ENCODE measurements at regions not wholly inside any gene's neighbourhood (a gene's known extent, or its start where the extent isn't known, plus 50 kb on each side); places are given as distances from the start of the nearest gene placed in this dataset.
"Not testable (repeated sequence)": the region's sequence is repeated elsewhere in the genome, so short reads cannot be mapped to it uniquely, and the experiment has no call there.

DNA sequence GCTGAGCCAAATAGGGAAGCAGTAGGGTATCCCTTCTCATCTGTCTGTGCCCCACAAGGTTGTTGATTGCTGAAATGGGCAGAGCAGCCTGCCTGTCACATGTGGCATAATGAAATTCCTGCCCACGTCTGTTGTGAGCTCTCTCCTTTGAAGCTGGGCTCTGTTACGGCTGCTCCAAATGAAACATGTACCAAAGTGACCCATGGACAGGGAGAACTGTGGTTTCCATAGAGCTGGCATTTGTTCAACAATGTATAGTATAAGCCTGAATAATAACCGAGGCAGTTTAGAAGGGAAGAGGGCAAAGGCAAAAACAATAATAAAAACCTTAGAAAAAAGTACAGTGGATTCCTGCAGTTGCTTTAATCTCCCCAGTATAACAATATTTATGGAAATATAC lies 149.7 kb downstream of the LYPLAL1 start:
- no peaks in the 10 kb centered on the region for H3K36me3 ChIP-seq (ENCODE audit: low read depth)
- no peaks in the 10 kb centered on the region for H3K9me3 ChIP-seq
- intact Hi-C loops (cut with DNase I, micrococcal nuclease), result no loop called here
- no peaks in the 10 kb centered on the region for H3K4me1 ChIP-seq (ENCODE audit: low read depth)
- ATAC-seq (no peak), DNase-seq (no peak)
- no peak overlapping the region for H3K4me3 ChIP-seq
- TF ChIP-seq, protein P1, sequence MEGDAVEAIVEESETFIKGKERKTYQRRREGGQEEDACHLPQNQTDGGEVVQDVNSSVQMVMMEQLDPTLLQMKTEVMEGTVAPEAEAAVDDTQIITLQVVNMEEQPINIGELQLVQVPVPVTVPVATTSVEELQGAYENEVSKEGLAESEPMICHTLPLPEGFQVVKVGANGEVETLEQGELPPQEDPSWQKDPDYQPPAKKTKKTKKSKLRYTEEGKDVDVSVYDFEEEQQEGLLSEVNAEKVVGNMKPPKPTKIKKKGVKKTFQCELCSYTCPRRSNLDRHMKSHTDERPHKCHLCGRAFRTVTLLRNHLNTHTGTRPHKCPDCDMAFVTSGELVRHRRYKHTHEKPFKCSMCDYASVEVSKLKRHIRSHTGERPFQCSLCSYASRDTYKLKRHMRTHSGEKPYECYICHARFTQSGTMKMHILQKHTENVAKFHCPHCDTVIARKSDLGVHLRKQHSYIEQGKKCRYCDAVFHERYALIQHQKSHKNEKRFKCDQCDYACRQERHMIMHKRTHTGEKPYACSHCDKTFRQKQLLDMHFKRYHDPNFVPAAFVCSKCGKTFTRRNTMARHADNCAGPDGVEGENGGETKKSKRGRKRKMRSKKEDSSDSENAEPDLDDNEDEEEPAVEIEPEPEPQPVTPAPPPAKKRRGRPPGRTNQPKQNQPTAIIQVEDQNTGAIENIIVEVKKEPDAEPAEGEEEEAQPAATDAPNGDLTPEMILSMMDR (IDR thresholded peaks at IDR 0.05), result no peak

DNA sequence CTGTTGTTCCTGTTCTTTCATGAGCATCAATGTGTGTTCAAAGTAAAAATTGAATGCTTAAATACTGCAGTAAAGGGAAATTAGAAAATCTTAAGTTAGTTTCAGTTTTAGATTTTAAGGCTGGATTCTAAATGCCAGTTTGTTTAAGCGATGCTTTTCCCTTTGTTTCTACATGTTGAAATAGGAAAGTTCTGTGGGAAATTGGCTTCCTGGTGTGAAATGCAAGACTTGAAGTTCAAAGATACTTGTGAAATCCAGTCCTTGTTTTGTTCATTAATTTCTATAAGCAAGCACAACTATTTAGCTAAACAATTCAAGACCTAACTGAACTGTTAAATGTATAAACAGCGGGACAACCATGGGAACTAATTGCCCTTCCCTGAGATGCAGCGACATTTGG lies 149.1 kb downstream of the LYPLAL1 start:
- Histone ChIP-seq H3K9me3 (no peaks in the 10 kb centered on the region), H3K36me3 (ENCODE audit: low read depth) (no peaks in the 10 kb centered on the region), H3K4me3 (no peak overlapping the region), H3K4me1 (ENCODE audit: low read depth) (no peaks in the 10 kb centered on the region)
- DNase-seq, result no peak
- intact Hi-C loops (cut with DNase I, micrococcal nuclease), result no loop called here
- ATAC-seq, result no peak
- TF ChIP-seq, protein P1 (IDR thresholded peaks at IDR 0.05), result no peak

DNA sequence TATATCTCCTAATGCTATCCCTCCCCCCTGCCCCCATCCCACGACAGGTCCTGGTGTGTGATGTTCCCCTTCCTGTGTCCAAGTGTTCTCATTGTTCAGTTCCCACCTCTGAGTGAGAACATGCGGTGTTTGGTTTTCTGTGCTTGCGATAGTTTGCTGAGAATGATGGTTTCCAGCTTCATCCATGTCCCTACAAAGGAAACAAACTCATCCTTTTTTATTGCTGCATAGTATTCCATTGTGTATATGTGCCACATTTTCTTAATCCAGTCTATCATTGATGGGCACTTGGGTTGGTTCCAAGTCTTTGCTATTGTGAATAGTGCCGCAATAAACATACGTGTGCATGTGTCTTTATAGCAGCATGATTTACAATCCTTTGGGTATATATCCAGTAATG lies 146.9 kb downstream of the LYPLAL1 start:
- intact Hi-C loops (cut with DNase I, micrococcal nuclease); H3K4me1 ChIP-seq (ENCODE audit: low read depth); ATAC-seq; H3K36me3 ChIP-seq (ENCODE audit: low read depth); H3K9me3 ChIP-seq; H3K4me3 ChIP-seq; DNase-seq: not testable (repeated sequence)

DNA sequence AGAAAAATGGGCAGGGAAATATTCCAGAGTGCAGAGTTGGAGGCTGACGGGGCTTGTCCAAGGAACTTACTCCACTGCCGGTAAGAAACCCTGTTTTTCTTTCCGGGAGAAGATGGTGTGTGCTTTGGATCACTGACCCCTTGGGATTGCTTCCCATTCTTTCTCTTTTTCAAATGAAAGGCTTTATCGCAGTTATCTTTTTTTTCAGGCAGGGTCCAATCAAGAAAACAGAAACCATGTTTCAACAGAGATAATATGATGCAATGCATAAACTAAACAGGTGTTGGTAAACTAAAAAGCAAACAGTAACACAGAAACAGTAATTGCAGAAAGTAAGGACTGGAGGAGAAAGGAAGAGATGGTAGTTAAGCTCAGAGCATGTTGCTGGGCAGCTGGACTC lies 145.1 kb downstream of the LYPLAL1 start:
- DNase-seq (no peak), ATAC-seq (no peak)
- Histone ChIP-seq H3K4me3 (no peak overlapping the region), H3K9me3 (peaks cover 5% of the 10 kb centered on the region), H3K36me3 (ENCODE audit: low read depth) (no peaks in the 10 kb centered on the region), H3K4me1 (ENCODE audit: low read depth) (no peaks in the 10 kb centered on the region)
- intact Hi-C loops (cut with DNase I, micrococcal nuclease), result no loop called here
- TF ChIP-seq, protein P1 (IDR thresholded peaks at IDR 0.05), result no peak

DNA sequence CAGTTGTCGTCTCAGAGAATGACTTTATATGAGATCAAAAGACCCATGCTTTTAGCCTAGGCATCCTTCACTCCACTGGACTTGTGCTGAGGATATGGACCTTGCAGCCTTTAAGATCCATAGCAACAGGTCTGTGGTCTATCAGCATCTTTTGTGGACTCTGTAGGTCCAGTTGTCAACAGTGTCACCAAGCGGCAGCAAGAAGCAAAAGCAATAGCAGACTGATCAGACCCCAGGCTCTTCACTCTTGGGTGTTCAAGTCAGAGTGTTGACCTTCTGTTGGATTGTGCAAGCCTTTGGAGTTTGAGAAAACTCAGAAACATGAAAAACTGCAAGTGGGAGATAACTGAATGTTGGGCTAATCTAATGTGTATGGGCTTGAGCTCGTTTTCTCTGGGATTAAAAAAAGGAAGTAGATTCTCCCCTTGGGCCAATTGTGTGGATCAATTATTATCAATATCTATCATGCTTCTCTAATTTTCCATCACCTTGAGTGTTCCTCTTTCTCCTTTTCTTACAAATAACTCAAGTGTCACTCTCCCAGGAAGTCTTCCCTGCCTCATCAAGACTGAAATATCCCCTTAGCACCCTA lies 144.2 kb downstream of the LYPLAL1 start:
- intact Hi-C loops (cut with DNase I, micrococcal nuclease), result no loop called here
- Histone ChIP-seq H3K4me1 (ENCODE audit: low read depth) (no peaks in the 10 kb centered on the region), H3K36me3 (ENCODE audit: low read depth) (no peaks in the 10 kb centered on the region), H3K9me3 (peaks cover 5% of the 10 kb centered on the region), H3K4me3 (no peak overlapping the region)
- no peak for DNase-seq
- TF ChIP-seq, protein P1 (IDR thresholded peaks at IDR 0.05), result no peak
- ATAC-seq, result no peak

DNA sequence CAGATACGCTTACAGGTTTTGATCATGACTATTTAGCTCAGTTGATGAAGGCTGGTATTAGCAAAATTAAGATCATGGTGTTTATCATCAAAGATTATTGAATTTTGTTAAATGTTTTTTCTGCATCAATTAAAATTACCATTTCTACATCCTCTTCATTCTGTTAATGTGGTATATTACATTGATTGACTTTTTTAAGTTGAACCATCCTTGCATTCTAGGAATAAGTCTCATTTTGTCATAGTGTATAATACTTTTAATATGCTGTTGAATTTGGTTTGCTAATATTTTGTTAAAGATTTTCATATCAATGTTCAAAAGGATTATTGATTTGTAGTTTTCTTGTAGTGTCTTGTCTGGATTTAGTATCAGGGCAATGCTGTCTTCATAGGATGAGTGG lies 142.4 kb downstream of the LYPLAL1 start:
- Histone ChIP-seq H3K36me3 (ENCODE audit: low read depth) (no peaks in the 10 kb centered on the region), H3K4me1 (ENCODE audit: low read depth) (no peaks in the 10 kb centered on the region), H3K9me3 (peaks cover 5% of the 10 kb centered on the region), H3K4me3 (no peak overlapping the region)
- ATAC-seq (no peak), DNase-seq (no peak)
- TF ChIP-seq, protein P1 (IDR thresholded peaks at IDR 0.05), result no peak
- intact Hi-C loops (cut with DNase I, micrococcal nuclease), result no loop called here

Data from mucosa of descending colon (tissue), 3 donors.